Peyer's patch (tissue), 4 donors: ENCODE measurements at regions not wholly inside any gene's neighbourhood (a gene's known extent, or its start where the extent isn't known, plus 50 kb on each side); places are given as distances from the start of the nearest gene placed in this dataset.

Experiments used
- CTCF ChIP-seq, 6 experiments: fragments of 450-650 bp in 4 of 6; fragments of 200-600 bp in 2 of 6; sonication (generic) in 1 of 6; IDR thresholded peaks; one replicate each; pipeline ENCODE4 v1.5.1; 2017 to 2019; ENCODE audit warnings: antibody characterized with exemption in 6 of 6, mild to moderate bottlenecking in 3 of 6, moderate library complexity in 1 of 6
- POLR2A ChIP-seq, 2 donors: fragments of 450-650 bp; IDR thresholded peaks; one replicate each; pipeline ENCODE4 v1.5.1; 2017; ENCODE audit warnings: antibody characterized with exemption in 2 of 2, mild to moderate bottlenecking in 2 of 2, moderate library complexity in 2 of 2

GRCh38 chr11:56909563-56909962, 79.2 kb upstream of the OR5AK2 start:
- TF ChIP-seq CTCF (IDR thresholded peaks at IDR 0.05) (no peak), POLR2A (IDR thresholded peaks at IDR 0.05) (no peak)
